ENCODE measurements at regions not wholly inside any gene's neighbourhood (a gene's known extent, or its start where the extent isn't known, plus 50 kb on each side); places are given as distances from the start of the nearest gene placed in this dataset.
A peak's percentile ranks its signal among the peaks of the same experiment; 100 is the strongest.

GRCh38 chr18:72180689-72181088 is 363.5 kb downstream of the CBLN2 start:
- no peak for FAIRE-seq

- no peak for FAIRE-seq
Measured at GRCh38 chr18:72174972-72175649, 369.0 kb downstream of the CBLN2 start.

DNA sequence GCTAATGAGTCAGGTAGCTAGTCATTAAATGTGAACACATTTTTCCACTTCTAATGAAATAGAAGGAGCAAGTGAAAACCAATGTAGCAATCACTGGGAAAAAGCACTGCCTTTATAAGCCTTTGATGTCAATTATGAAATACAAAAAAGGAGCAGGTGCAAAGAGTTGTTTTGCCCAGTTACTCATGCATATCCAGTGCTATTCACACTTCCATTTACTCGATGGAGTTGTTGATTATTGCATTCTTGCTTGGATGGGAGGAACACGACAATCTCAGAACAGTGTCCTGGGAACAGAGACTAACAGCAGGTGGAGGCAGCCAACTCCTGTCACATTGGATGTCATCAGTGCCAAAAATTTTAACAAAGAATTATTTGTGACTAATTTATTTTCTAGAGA is 372.5 kb downstream of the CBLN2 start:
- FAIRE-seq = no peak

DNA sequence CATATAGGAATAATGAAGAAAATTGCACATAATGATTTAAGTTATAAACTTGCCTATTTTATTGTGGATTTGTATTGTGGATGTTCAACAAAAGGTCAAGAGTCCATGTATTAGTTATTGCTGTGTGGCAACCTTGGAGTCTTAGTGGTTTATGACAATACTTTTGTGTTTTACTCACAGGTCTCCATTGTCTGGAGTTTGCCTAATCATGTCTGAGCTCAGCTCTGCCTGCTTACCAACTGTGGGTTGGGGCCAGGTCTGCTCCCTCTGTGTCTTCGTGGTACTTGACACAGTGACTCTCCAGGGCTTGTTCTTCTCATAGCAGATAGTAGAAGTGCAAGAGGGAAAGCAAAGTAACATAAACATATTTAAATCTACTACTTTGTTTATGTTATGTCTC is 382.5 kb downstream of the CBLN2 start:
- no peak for FAIRE-seq

GRCh38 chr18:72160510-72161445 is 383.4 kb downstream of the CBLN2 start:
- no peak for FAIRE-seq

DNA sequence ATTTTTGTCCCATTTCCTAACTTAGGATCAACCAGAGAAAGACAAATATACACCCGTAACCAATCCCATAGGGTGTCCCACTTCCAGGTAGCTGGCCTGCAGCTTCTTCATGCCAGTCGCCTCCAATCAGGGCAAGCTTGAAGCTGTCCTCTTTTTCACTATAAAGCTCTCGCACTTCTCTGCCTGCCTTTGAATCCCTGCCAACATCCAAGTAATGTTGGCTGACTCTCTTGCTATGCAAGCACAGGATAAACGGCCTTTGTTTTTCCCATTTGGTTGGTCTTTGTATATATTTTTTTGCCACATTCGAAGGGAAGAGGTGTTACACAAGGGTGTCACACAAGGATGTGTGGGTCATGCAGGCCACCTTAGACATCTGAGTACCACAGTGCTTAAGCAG is 388.8 kb downstream of the CBLN2 start:
- FAIRE-seq = no peak

- no peak for FAIRE-seq
Measured at GRCh38 chr18:72154926-72155325, 389.2 kb downstream of the CBLN2 start.

- no peak for FAIRE-seq
Measured at GRCh38 chr18:72152935-72153334, 391.2 kb downstream of the CBLN2 start.

- FAIRE-seq = no peak
Measured at GRCh38 chr18:72147830-72148229, 396.3 kb downstream of the CBLN2 start.

DNA sequence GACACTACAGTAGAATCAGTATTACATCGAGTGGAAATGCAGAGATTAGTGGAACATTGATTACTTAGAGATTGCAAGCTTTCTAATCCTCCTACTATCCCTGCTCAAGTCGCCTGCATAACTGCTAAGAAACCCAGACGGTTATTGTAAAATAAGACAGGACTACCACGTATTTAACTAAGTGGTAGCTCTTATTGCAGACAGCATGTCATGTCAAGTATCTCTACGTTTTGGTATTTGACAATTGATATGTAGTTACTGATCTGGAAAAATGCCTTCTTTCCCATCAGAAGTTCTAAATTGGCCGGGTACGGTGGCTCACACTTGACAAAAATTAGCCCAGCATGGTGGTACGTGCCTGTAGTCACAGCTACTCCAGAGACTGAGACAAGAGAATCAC is 404.1 kb downstream of the CBLN2 start:
- no peak for FAIRE-seq

- no peak for FAIRE-seq
Measured at GRCh38 chr18:72128649-72129048, 415.5 kb downstream of the CBLN2 start.

GRCh38 chr18:72122103-72122502 is 422.0 kb downstream of the CBLN2 start:
- FAIRE-seq = no peak

GRCh38 chr18:72119082-72119481 is 425.1 kb downstream of the CBLN2 start:
- FAIRE-seq = no peak

DNA sequence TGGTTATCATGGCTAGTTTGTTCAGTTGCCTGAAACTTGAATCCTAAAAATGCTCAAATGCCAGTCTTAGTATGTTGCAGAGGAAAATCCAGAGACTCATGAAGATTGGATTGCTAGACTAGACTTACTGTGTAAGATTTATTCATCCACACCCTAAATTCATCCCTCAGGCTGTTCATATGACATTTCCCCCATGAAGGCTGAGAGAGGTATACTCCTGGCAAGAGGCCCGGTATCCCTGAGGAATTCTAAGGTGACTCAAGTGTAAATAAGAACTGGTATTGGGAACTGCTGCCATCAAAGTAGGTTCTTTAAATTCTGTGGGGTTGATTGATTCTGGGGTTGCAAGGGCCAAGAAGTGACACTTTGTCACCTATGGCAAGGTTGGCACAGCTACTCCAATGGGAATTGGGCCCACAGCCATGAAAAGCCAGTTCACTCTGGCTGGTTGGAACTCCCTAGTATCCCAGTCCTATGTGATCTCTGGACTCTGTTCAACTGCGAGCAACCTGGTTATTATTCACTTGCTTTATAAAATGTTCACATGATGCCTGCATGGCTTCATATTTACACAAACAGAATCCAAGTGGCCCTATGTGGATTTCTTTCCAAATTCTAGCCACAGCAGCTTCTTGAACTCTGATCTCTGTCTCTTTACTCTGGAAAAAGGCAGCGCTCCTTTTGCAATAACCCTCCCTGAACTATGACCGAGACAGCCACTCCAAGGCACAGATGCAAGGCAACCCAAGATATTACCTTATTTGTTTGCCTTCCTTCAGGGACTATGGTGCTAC is 429.1 kb downstream of the CBLN2 start:
- no peak for FAIRE-seq

- FAIRE-seq = no peak
Measured at GRCh38 chr18:72107647-72108383, 436.3 kb downstream of the CBLN2 start.

- no peak for FAIRE-seq
Measured at GRCh38 chr18:72104851-72105250, 439.3 kb downstream of the CBLN2 start.

GRCh38 chr18:72102412-72102811 is 441.7 kb downstream of the CBLN2 start:
- no peak for FAIRE-seq

GRCh38 chr18:72100465-72101004 is 443.6 kb downstream of the CBLN2 start:
- no peak for FAIRE-seq

- FAIRE-seq = no peak
Measured at GRCh38 chr18:72091369-72091768, 452.8 kb downstream of the CBLN2 start.

GRCh38 chr18:72089432-72089831 is 454.7 kb downstream of the CBLN2 start:
- FAIRE-seq = no peak

GRCh38 chr18:72086421-72086820 is 457.7 kb downstream of the CBLN2 start:
- peak; percentile 94 for FAIRE-seq

- no peak for FAIRE-seq
Measured at GRCh38 chr18:72075040-72075439, 469.1 kb downstream of the CBLN2 start.
